WTC11 (cell line): ENCODE measurements at regions not wholly inside any gene's neighbourhood (a gene's known extent, or its start where the extent isn't known, plus 50 kb on each side); places are given as distances from the start of the nearest gene placed in this dataset.

Experiments used
- ATF3 ChIP-seq: sonication (generic); formaldehyde crosslinking; conservative IDR thresholded peaks from 2 replicates; pipeline ENCODE4 v1.8.1; 2022; ENCODE audit warnings: mild to moderate bottlenecking, missing genetic modification reagents
- CTCF ChIP-seq: fragments of 200-600 bp; IDR thresholded peaks from 2 replicates; pipeline ENCODE4 v1.8.0; 2022; ENCODE audit warnings: antibody characterized with exemption
- NR3C1 ChIP-seq: sonication (generic); formaldehyde crosslinking; conservative IDR thresholded peaks from 2 replicates; pipeline ENCODE4 v1.8.1; 2023; ENCODE audit warnings: low read depth, mild to moderate bottlenecking, missing genetic modification reagents
- PREB ChIP-seq: sonication (generic); formaldehyde crosslinking; IDR thresholded peaks from 2 replicates; pipeline ENCODE4 v1.8.1; 2022; ENCODE audit warnings: mild to moderate bottlenecking, missing genetic modification reagents, moderate library complexity, borderline replicate concordance
- ZMAT4 ChIP-seq: fragments of 250-450 bp; sonication (Bioruptor Pico); IDR thresholded peaks from 2 replicates; pipeline ENCODE4 v1.9.0; 2021; ENCODE audit warnings: mild to moderate bottlenecking
- ZNF219 ChIP-seq: sonication (generic); formaldehyde crosslinking; IDR thresholded peaks from 2 replicates; pipeline ENCODE4 v1.8.0; 2023; ENCODE audit warnings: missing genetic modification reagents, mild to moderate bottlenecking, borderline replicate concordance
- ZNF281 ChIP-seq: sonication (generic); formaldehyde crosslinking; IDR thresholded peaks from 2 replicates; pipeline ENCODE4 v1.8.0; 2023; ENCODE audit warnings: mild to moderate bottlenecking, missing genetic modification reagents

GRCh38 chr6:137666202-137666774 lies 172.1 kb upstream of the OLIG3 start:
- TF ChIP-seq PREB (CRISPR knock-in tag), result no peak
- TF ChIP-seq ZNF281 (CRISPR knock-in tag), result no peak
- TF ChIP-seq CTCF, result no peak
- no peak for TF ChIP-seq ZMAT4 (CRISPR knock-in tag)
- TF ChIP-seq ATF3 (CRISPR knock-in tag), result no peak
- TF ChIP-seq NR3C1, result no peak
- TF ChIP-seq ZNF219, result no peak
